ENCODE measurements at regions not wholly inside any gene's neighbourhood (a gene's known extent, or its start where the extent isn't known, plus 50 kb on each side); places are given as distances from the start of the nearest gene placed in this dataset.

GRCh38 chr7:34407586-34407985 is 250.4 kb upstream of the NPSR1 start:
- TF ChIP-seq CTCF (conservative IDR thresholded peaks at IDR 0.05; ENCODE audit: low read depth, low read length) (no peak), EZH2phosphoT487 (IDR thresholded peaks at IDR 0.05; ENCODE audit: borderline replicate concordance, low read length) (no peak)

Data from PC-3 (cell line).